RCC 7860 (cell line): ENCODE measurements at regions not wholly inside any gene's neighbourhood (a gene's known extent, or its start where the extent isn't known, plus 50 kb on each side); places are given as distances from the start of the nearest gene placed in this dataset.

ENCODE experiments used
- DNase-seq: peaks from one replicate; pipeline ENCODE4 v3.0.0-alpha.2; 2015; ENCODE audit warnings: low spot score
- FAIRE-seq: peaks from 2 replicates; lab custom pipeline; 2012; peaks lifted over from hg19 to GRCh38; lab: Jason Lieb, UNC

- no peak for FAIRE-seq
- no peak for DNase-seq
Measured at GRCh38 chr5:56447232-56447631, 214.1 kb upstream of the ANKRD55 start.

GRCh38 chr5:56446728-56447127 is 213.6 kb upstream of the ANKRD55 start:
- DNase-seq (no peak), FAIRE-seq (no peak)

GRCh38 chr5:56443826-56444225 is 210.7 kb upstream of the ANKRD55 start:
- DNase-seq (no peak), FAIRE-seq (no peak)

GRCh38 chr5:56440871-56441740 is 208.0 kb upstream of the ANKRD55 start:
- FAIRE-seq = no peak

GRCh38 chr5:56434986-56435385 is 201.9 kb upstream of the ANKRD55 start:
- no peak for FAIRE-seq

More at GRCh38 chr5:56440871-56441740, 208.0 kb upstream of the ANKRD55 start:
- no peak for DNase-seq

GRCh38 chr5:56433039-56433617 is 200.0 kb upstream of the ANKRD55 start:
- DNase-seq (no peak), FAIRE-seq (no peak)

More at GRCh38 chr5:56434986-56435385, 201.9 kb upstream of the ANKRD55 start:
- DNase-seq = no peak

- no peak for DNase-seq
- no peak for FAIRE-seq
Measured at GRCh38 chr5:56432321-56432720, 199.2 kb upstream of the ANKRD55 start.

GRCh38 chr5:56430422-56430821 is 197.3 kb upstream of the ANKRD55 start:
- FAIRE-seq = no peak
- no peak for DNase-seq

GRCh38 chr5:56429110-56429561 is 196.0 kb upstream of the ANKRD55 start:
- DNase-seq = no peak
- no peak for FAIRE-seq

- DNase-seq = no peak
- no peak for FAIRE-seq
Measured at GRCh38 chr5:56426693-56427092, 193.6 kb upstream of the ANKRD55 start.

- FAIRE-seq (no peak), DNase-seq (no peak)
Measured at GRCh38 chr5:56422076-56422762, 189.1 kb upstream of the ANKRD55 start.

GRCh38 chr5:56421246-56422075 is 188.3 kb upstream of the ANKRD55 start:
- no peak for FAIRE-seq
- DNase-seq = no peak

- no peak for DNase-seq
- FAIRE-seq = no peak
Measured at GRCh38 chr5:56420323-56420722, 187.2 kb upstream of the ANKRD55 start.

- no peak for FAIRE-seq
- DNase-seq = no peak
Measured at GRCh38 chr5:56419667-56420066, 186.5 kb upstream of the ANKRD55 start.

- DNase-seq (no peak), FAIRE-seq (no peak)
Measured at GRCh38 chr5:56415356-56415765, 182.2 kb upstream of the ANKRD55 start.

- FAIRE-seq (no peak), DNase-seq (no peak)
Measured at GRCh38 chr5:56414066-56414465, 180.9 kb upstream of the ANKRD55 start.

- no peak for FAIRE-seq
- DNase-seq = no peak
Measured at GRCh38 chr5:56413546-56413945, 180.4 kb upstream of the ANKRD55 start.

GRCh38 chr5:56412601-56413379 is 179.7 kb upstream of the ANKRD55 start:
- no peak for FAIRE-seq
- no peak for DNase-seq

- FAIRE-seq (no peak), DNase-seq (no peak)
Measured at GRCh38 chr5:56410696-56411095, 177.6 kb upstream of the ANKRD55 start.
